ENCODE measurements at regions not wholly inside any gene's neighbourhood (a gene's known extent, or its start where the extent isn't known, plus 50 kb on each side); places are given as distances from the start of the nearest gene placed in this dataset.

- no peak for TF ChIP-seq CTCF (IDR thresholded peaks at IDR 0.05; ENCODE audit: low read depth, low read length)
- TF ChIP-seq EZH2phosphoT487 (IDR thresholded peaks at IDR 0.05; ENCODE audit: low read depth), result no peak
Measured at GRCh38 chr12:33672836-33673577, 233.4 kb upstream of the SYT10 start.

Data from OCI-LY3 (cell line).